Endothelial cell of umbilical vein (primary cell): ENCODE measurements at regions not wholly inside any gene's neighbourhood (a gene's known extent, or its start where the extent isn't known, plus 50 kb on each side); places are given as distances from the start of the nearest gene placed in this dataset.

Source experiments
- BruUV-seq: library from RNA; stranded (reverse); fragments of 400-500 nt; replicated peaks from 2 replicates; lab custom pipeline; 2021; lab: Mats Ljungman, UMichigan
- CTCF ChIA-PET: fragments of 300-600, 350-600 bp; sonication (Branson Sonifier 250); formaldehyde crosslinking; loops from one replicate; lab custom pipeline; 2021; ENCODE audit warnings: antibody characterized with exemption, inconsistent platforms; lab: Charles Lee
- POLR2A ChIA-PET: fragments of 300-600, 350-600 bp; sonication (Branson Sonifier 250); formaldehyde crosslinking; loops from one replicate; lab custom pipeline; 2021; ENCODE audit warnings: antibody characterized with exemption, inconsistent platforms; lab: Charles Lee
- DNase-seq: peaks from one replicate; pipeline ENCODE4 v3.0.0-alpha.2; 2011; ENCODE audit warnings: low read depth, low spot score
- FAIRE-seq: peaks from 2 replicates; lab custom pipeline; 2011; peaks lifted over from hg19 to GRCh38; lab: Jason Lieb, UNC
- H2AFZ ChIP-seq: 2 replicates; pipeline ENCODE4 v1.6.0; 2012; ENCODE audit warnings: low read depth, low read length, control low read depth, inconsistent platforms
- H3K27ac ChIP-seq: 2 replicates; pipeline ENCODE4 v1.5.1; 2011; ENCODE audit warnings: low read depth, mild to moderate bottlenecking, control low read depth, low read length, moderate library complexity; ENCODE audit not compliant: insufficient read depth
- H3K27me3 ChIP-seq, 2 experiments: 2 replicates each; pipeline versions ENCODE4 v1.6.0 to v1.6.1; 2011; ENCODE audit warnings: low read length in 2 of 2, mixed read lengths in 1 of 2; ENCODE audit not compliant: control insufficient read depth in 2 of 2, insufficient read depth in 2 of 2
- H3K36me3 ChIP-seq, 2 experiments: 2 replicates in 1 of 2; 3 replicates in 1 of 2; pipeline ENCODE4 v1.5.1; 2011; ENCODE audit warnings: low read length in 2 of 2, mild to moderate bottlenecking in 1 of 2, moderate library complexity in 1 of 2; ENCODE audit not compliant: control insufficient read depth in 2 of 2, insufficient read depth in 2 of 2; ENCODE audit errors: extremely low read depth in 1 of 2
- H3K4me1 ChIP-seq: 3 replicates; pipeline ENCODE4 v1.5.1; 2011; ENCODE audit warnings: mild to moderate bottlenecking, low read length; ENCODE audit not compliant: control insufficient read depth, insufficient read depth; ENCODE audit errors: extremely low read depth
- H3K4me2 ChIP-seq: 2 replicates; pipeline ENCODE4 v1.6.1; 2011; ENCODE audit warnings: low read length, control low read depth, mixed read lengths; ENCODE audit not compliant: insufficient read depth
- H3K4me3 ChIP-seq, 3 experiments: fragments of 200-600 bp in 1 of 3; sonication (generic), shearing (Covaris generic) in 1 of 3; replicated peaks in 1 of 3; 2 replicates each; pipeline ENCODE4 v1.5.1; 2011 to 2016; ENCODE audit warnings: control low read depth in 3 of 3, low read length in 3 of 3, mild to moderate bottlenecking in 2 of 3, inconsistent platforms in 1 of 3, low read depth in 1 of 3, moderate library complexity in 1 of 3; ENCODE audit not compliant: insufficient read depth in 1 of 3
- H3K79me2 ChIP-seq: 2 replicates; pipeline ENCODE4 v1.6.0; 2012; ENCODE audit warnings: low read length, inconsistent platforms; ENCODE audit not compliant: control insufficient read depth, insufficient read depth
- H3K9ac ChIP-seq: replicated peaks from 2 replicates; pipeline ENCODE3; 2011; ENCODE audit warnings: low read length, control low read depth; ENCODE audit not compliant: insufficient read depth; ENCODE audit errors: extremely low read depth
- H3K9me1 ChIP-seq: replicated peaks from 3 replicates; pipeline ENCODE4 v1.6.0; 2011; ENCODE audit warnings: mild to moderate bottlenecking, low read length; ENCODE audit not compliant: control insufficient read depth, insufficient read depth; ENCODE audit errors: extremely low read depth
- H3K9me3 ChIP-seq: replicated peaks from 2 replicates; pipeline ENCODE4 v1.5.1; 2012; ENCODE audit warnings: low read length, inconsistent platforms; ENCODE audit not compliant: control insufficient read depth, insufficient read depth
- H4K20me1 ChIP-seq: replicated peaks from 2 replicates; pipeline ENCODE3; 2011; ENCODE audit warnings: mild to moderate bottlenecking, low read length; ENCODE audit not compliant: control insufficient read depth, insufficient read depth; ENCODE audit errors: extremely low read depth
- CTCF ChIP-seq, 2 donors: IDR thresholded peaks; 1 replicate in 1 of 2; 2 replicates in 1 of 2; pipeline ENCODE4 v1.5.1; 2011; ENCODE audit warnings: low read length in 2 of 2, mild to moderate bottlenecking in 2 of 2, moderate library complexity in 2 of 2, control low read depth in 1 of 2, inconsistent platforms in 1 of 2, low read depth in 1 of 2; ENCODE audit not compliant: insufficient read depth in 1 of 2; ENCODE audit errors: extremely low read depth in 1 of 2
- EZH2 ChIP-seq: IDR thresholded peaks from 2 replicates; pipeline ENCODE4 v1.6.1; 2012; ENCODE audit warnings: borderline replicate concordance, low read depth, mild to moderate bottlenecking, moderate library complexity, low read length, inconsistent platforms; ENCODE audit not compliant: severe bottlenecking
- FOS ChIP-seq: IDR thresholded peaks from 2 replicates; pipeline ENCODE4 v1.6.1; 2011; ENCODE audit warnings: mild to moderate bottlenecking, low read length, moderate library complexity, borderline replicate concordance; ENCODE audit not compliant: insufficient read depth
- GATA2 ChIP-seq: IDR thresholded peaks from 2 replicates; pipeline ENCODE4 v1.7.0; 2011; ENCODE audit warnings: low read depth, mild to moderate bottlenecking, moderate library complexity, mixed read lengths, low read length; ENCODE audit not compliant: insufficient read length, insufficient read depth
- JUN ChIP-seq: IDR thresholded peaks from 2 replicates; pipeline ENCODE4 v1.6.1; 2011; ENCODE audit warnings: borderline replicate concordance, low read depth; ENCODE audit not compliant: insufficient read length, insufficient read depth
- MYC ChIP-seq: IDR thresholded peaks from one replicate; pipeline ENCODE4 v1.6.1; 2011; ENCODE audit warnings: mild to moderate bottlenecking, low read depth, low read length
- POLR2A ChIP-seq: IDR thresholded peaks from 2 replicates; pipeline ENCODE4 v1.6.1; 2012; ENCODE audit warnings: low read depth, mild to moderate bottlenecking, control low read depth, low read length
- POLR2AphosphoS5 ChIP-seq: IDR thresholded peaks from 2 replicates; pipeline ENCODE4 v1.6.1; 2012; ENCODE audit warnings: low read depth, mild to moderate bottlenecking, control low read depth, low read length, moderate library complexity; ENCODE audit not compliant: insufficient read depth
- dilution Hi-C: fragments of 300-500 bp; cut with MboI; formaldehyde crosslinking; loops from one replicate; pipeline ENCODE4 v1.15.0; 2019; ENCODE audit warnings: low sequenced_read_pairs; ENCODE audit not compliant: extremely low pct_ligation_motif_present
- intact Hi-C: fragments of 100-400 bp; cut with micrococcal nuclease; formaldehyde crosslinking; loops from one replicate; pipeline ENCODE4 v1.10.0; 2022
- TF ChIP-seq, protein P1 (sequence below): IDR thresholded peaks from 2 replicates; pipeline ENCODE4 v1.6.1; 2011; ENCODE audit not compliant: insufficient read depth, insufficient read length

DNA sequence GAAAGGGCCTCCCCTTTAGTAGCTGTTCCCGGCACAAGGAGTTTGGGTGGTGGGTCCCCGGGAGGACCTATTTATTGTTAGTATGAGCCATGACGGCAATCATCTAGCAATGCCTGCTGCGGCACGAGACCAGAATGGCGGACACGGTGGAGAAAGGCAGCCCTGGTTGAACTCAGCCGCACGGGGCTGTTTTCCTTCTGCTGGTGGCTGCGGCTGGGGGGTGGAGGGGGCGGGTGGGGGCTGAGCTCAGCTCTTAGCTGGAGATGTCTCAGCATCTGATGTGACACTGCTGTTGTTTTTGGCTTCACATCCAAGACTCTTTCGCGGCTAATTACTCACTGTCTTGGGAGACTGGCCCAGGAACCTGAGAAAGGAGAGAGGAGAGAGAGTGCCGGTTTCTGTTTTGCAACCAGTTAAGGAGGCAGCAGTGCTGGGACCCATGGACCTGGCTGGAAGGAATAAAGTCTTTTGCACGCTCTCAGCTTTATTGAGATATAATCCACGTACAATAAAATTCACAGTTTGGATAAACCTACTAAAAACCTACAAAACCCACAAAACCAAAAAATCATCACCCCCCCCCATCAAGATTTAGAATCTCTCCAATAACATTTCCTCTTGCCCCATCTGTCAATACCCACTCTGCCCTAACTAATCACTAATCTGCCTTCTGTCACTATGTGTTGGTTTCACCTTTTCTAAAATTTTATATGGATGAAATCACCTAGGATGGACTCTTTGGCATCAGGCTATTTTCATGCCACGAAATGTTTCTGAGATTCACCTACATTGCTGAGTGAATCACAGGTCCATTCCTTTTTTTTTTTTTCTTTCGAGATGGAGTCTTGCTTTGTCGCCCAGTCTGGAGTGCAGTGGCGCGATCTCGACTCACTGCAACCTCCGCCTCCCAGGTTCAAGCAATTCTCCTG lies 81.8 kb upstream of the NEURL1B start:
- H3K9me1 ChIP-seq = no peaks in the 10 kb centered on the region
- no peak for DNase-seq
- H3K27ac ChIP-seq = no peak overlapping the region
- no peak overlapping the region for H2AFZ ChIP-seq
- H3K9me3 ChIP-seq = no peaks in the 10 kb centered on the region
- TF ChIP-seq GATA2 (no peak), POLR2AphosphoS5 (no peak), EZH2 (no peak), MYC (no peak), JUN (no peak), POLR2A (no peak), CTCF (IDR thresholded peaks at IDR 0.05; ENCODE audit: extremely low read depth in 1 of 2, insufficient read depth in 1 of 2, low read depth in 1 of 2, low read length in 2 of 2) (no peak), FOS (no peak)
- TF ChIP-seq, protein P1, sequence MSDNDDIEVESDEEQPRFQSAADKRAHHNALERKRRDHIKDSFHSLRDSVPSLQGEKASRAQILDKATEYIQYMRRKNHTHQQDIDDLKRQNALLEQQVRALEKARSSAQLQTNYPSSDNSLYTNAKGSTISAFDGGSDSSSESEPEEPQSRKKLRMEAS = no peak
- no peaks in the 10 kb centered on the region for H3K4me1 ChIP-seq
- no peak overlapping the region for H3K9ac ChIP-seq
- no peak overlapping the region for H3K4me2 ChIP-seq
- intact Hi-C loops (no loop called here), dilution Hi-C loops (no loop called here)
- POLR2A ChIA-PET = no interaction called here
- no peak overlapping the region for H3K4me3 ChIP-seq
- no TSS peak for BruUV-seq
- CTCF ChIA-PET = no interaction called here
- FAIRE-seq = no peak
- peaks cover 1 to 5% of the 10 kb centered on the region in 2 experiments for H3K27me3 ChIP-seq
- no peaks in the 10 kb centered on the region for H4K20me1 ChIP-seq
- H3K36me3 ChIP-seq = no peaks in the 10 kb centered on the region
- H3K79me2 ChIP-seq = no peaks in the 10 kb centered on the region
